Endodermal cell (in vitro differentiated cells): ENCODE measurements at regions not wholly inside any gene's neighbourhood (a gene's known extent, or its start where the extent isn't known, plus 50 kb on each side); places are given as distances from the start of the nearest gene placed in this dataset.

Source experiments
- DNase-seq: peaks from one replicate; pipeline ENCODE4 v3.0.0-alpha.2; 2017
- H3K27ac ChIP-seq: 2 replicates; pipeline ENCODE4 v1.5.1; 2013; ENCODE audit warnings: mild to moderate bottlenecking, low read depth, low read length, moderate library complexity
- H3K27me3 ChIP-seq: 2 replicates; pipeline ENCODE4 v1.6.1; 2013; ENCODE audit warnings: mild to moderate bottlenecking, low read length, moderate library complexity; ENCODE audit not compliant: insufficient read depth, control insufficient read depth, poor library complexity, severe bottlenecking
- H3K36me3 ChIP-seq: 2 replicates; pipeline ENCODE4 v1.7.0; 2013; ENCODE audit warnings: mild to moderate bottlenecking, low read length, moderate library complexity; ENCODE audit not compliant: control insufficient read depth, insufficient read depth
- H3K4me1 ChIP-seq: one replicate; pipeline ENCODE4 v1.7.0; 2013; ENCODE audit warnings: low read length; ENCODE audit not compliant: control insufficient read depth, insufficient read depth
- H3K4me3 ChIP-seq: 2 replicates; pipeline ENCODE4 v1.5.1; 2013; ENCODE audit warnings: mild to moderate bottlenecking, low read length, moderate library complexity
- H3K9ac ChIP-seq: 2 replicates; pipeline ENCODE4 v1.6.1; 2013; ENCODE audit warnings: mild to moderate bottlenecking, low read length, moderate library complexity; ENCODE audit not compliant: poor library complexity, severe bottlenecking; ENCODE audit errors: extremely low read depth
- H3K9me3 ChIP-seq: 2 replicates; pipeline ENCODE4 v1.6.1; 2013; ENCODE audit warnings: mild to moderate bottlenecking, low read length, moderate library complexity; ENCODE audit not compliant: control insufficient read depth
- H3K27ac Mint-ChIP-seq: 2 replicates; pipeline ENCODE4 v1.8.0; 2020; ENCODE audit warnings: mixed read lengths
- H3K27me3 Mint-ChIP-seq: 2 replicates; pipeline ENCODE4 v1.8.0; 2021; ENCODE audit warnings: mild to moderate bottlenecking, mixed read lengths; ENCODE audit not compliant: insufficient read depth
- H3K36me3 Mint-ChIP-seq: 2 replicates; pipeline ENCODE4 v1.8.0; 2020; ENCODE audit warnings: low read depth, mixed read lengths
- H3K4me1 Mint-ChIP-seq: 2 replicates; pipeline ENCODE4 v1.8.0; 2020; ENCODE audit warnings: mixed read lengths
- H3K4me3 Mint-ChIP-seq: 2 replicates; pipeline ENCODE4 v1.8.0; 2020; ENCODE audit warnings: mild to moderate bottlenecking, moderate library complexity, mixed read lengths
- H3K9me3 Mint-ChIP-seq: 2 replicates; pipeline ENCODE4 v1.8.0; 2020; ENCODE audit warnings: mild to moderate bottlenecking, mixed read lengths
- CTCF ChIP-seq: fragments of 200-600 bp; sonication (generic); conservative IDR thresholded peaks from 2 replicates; pipeline ENCODE4 v1.5.0; 2021; ENCODE audit warnings: antibody characterized with exemption, mild to moderate bottlenecking
- WGBS, 2 experiments: methylation state at CpG; one replicate each; pipeline versions ENCODE4 v1.1.5 to v1.1.7; 2013; ENCODE audit warnings: missing lambda C conversion rate in 2 of 2, mixed read lengths in 1 of 2; ENCODE audit not compliant: insufficient coverage in 1 of 2, insufficient read length in 1 of 2; 5-methylcytosine and 5-hydroxymethylcytosine counted together

DNA sequence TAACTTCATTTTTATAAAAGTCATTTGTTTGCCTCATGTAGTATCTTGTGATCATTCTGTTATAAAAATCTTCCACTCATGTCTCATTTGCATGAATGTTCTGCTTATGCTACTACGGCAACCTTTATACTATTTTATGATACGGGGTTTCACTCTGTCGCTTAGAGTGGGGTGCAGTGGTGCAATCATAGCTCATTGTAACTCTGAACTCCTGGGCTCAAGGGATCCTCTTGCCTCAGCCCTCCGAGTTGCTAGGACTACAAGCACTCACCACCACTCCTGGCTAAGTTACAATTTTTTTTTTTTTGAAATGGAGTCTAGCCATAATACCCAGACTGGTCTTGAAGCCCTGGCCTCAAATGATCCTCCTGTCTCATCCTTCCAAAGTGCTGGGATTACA lies 154.4 kb upstream of the PREP start:
- Histone ChIP-seq H3K9ac (no peak overlapping the region), H3K36me3 (no peaks in the 10 kb centered on the region), H3K9me3 (peaks cover 5% of the 10 kb centered on the region), H3K4me1 (no peaks in the 10 kb centered on the region), H3K27me3 (no peaks in the 10 kb centered on the region), H3K27ac (no peak overlapping the region), H3K4me3 (no peak overlapping the region)
- 97 to 99% methylated on average over 4 of the region's 4 CpGs for WGBS, 2 experiments
- DNase-seq = no peak
- H3K27me3 Mint-ChIP-seq = no peaks in the 10 kb centered on the region
- H3K36me3 Mint-ChIP-seq = no peaks in the 10 kb centered on the region
- TF ChIP-seq CTCF = no peak
- H3K4me3 Mint-ChIP-seq = no peak overlapping the region
- no peak overlapping the region for H3K27ac Mint-ChIP-seq
- peaks cover 5% of the 10 kb centered on the region for H3K4me1 Mint-ChIP-seq
- H3K9me3 Mint-ChIP-seq = peaks cover 9% of the 10 kb centered on the region

GRCh38 chr6:105553171-105553570 lies 150.3 kb upstream of the PREP start:
- Mint-ChIP-seq H3K4me1 (peaks cover 5% of the 10 kb centered on the region), H3K4me3 (no peak overlapping the region), H3K27me3 (peaks cover 2% of the 10 kb centered on the region), H3K9me3 (peaks cover 5% of the 10 kb centered on the region), H3K27ac (no peak overlapping the region), H3K36me3 (no peaks in the 10 kb centered on the region)
- no peaks in the 10 kb centered on the region for H3K4me1 ChIP-seq
- H3K4me3 ChIP-seq = no peak overlapping the region
- DNase-seq = no peak
- TF ChIP-seq CTCF = no peak
- H3K9ac ChIP-seq = no peak overlapping the region
- no peaks in the 10 kb centered on the region for H3K36me3 ChIP-seq
- 89 to 93% methylated on average over 5 to 6 of the region's 6 CpGs for WGBS, 2 experiments
- no peaks in the 10 kb centered on the region for H3K9me3 ChIP-seq
- H3K27ac ChIP-seq = no peak overlapping the region
- H3K27me3 ChIP-seq = no peaks in the 10 kb centered on the region

- TF ChIP-seq CTCF = no peak
- Mint-ChIP-seq H3K27ac (no peak overlapping the region), H3K4me1 (peaks cover 5% of the 10 kb centered on the region), H3K27me3 (peaks cover 2% of the 10 kb centered on the region), H3K36me3 (no peaks in the 10 kb centered on the region), H3K4me3 (no peak overlapping the region), H3K9me3 (peaks cover 2% of the 10 kb centered on the region)
- H3K36me3 ChIP-seq = no peaks in the 10 kb centered on the region
- H3K27me3 ChIP-seq = no peaks in the 10 kb centered on the region
- DNase-seq = no peak
- no peak overlapping the region for H3K27ac ChIP-seq
- no peak overlapping the region for H3K9ac ChIP-seq
- H3K9me3 ChIP-seq = no peaks in the 10 kb centered on the region
- H3K4me3 ChIP-seq = no peak overlapping the region
- 88 to 94% methylated on average over 5 of the region's 5 CpGs for WGBS, 2 experiments
- H3K4me1 ChIP-seq = no peaks in the 10 kb centered on the region
Measured at GRCh38 chr6:105550955-105551620, 148.2 kb upstream of the PREP start.
